Mesenchymal stem cell (in vitro differentiated cells and primary cell): ENCODE measurements at regions not wholly inside any gene's neighbourhood (a gene's known extent, or its start where the extent isn't known, plus 50 kb on each side); places are given as distances from the start of the nearest gene placed in this dataset.

Source experiments
- DNase-seq: peaks from one replicate; pipeline ENCODE4 v3.0.0-alpha.2; 2013
- H2AFZ ChIP-seq: one replicate; pipeline ENCODE4 v1.6.1; 2013; ENCODE audit warnings: low read depth, mild to moderate bottlenecking, control low read depth, inconsistent platforms, low read length, moderate library complexity
- H2AK5ac ChIP-seq: 2 replicates; pipeline ENCODE4 v1.6.1; 2013; ENCODE audit warnings: low read length, moderate library complexity, mild to moderate bottlenecking, inconsistent platforms; ENCODE audit not compliant: severe bottlenecking
- H2BK120ac ChIP-seq: one replicate; pipeline ENCODE4 v1.6.1; 2013; ENCODE audit warnings: low read depth, mild to moderate bottlenecking, inconsistent platforms, low read length, moderate library complexity
- H2BK12ac ChIP-seq, 2 experiments: one replicate each; pipeline ENCODE4 v1.6.1; 2013; ENCODE audit warnings: inconsistent platforms in 2 of 2, low read length in 2 of 2, mild to moderate bottlenecking in 2 of 2, moderate library complexity in 2 of 2, control low read depth in 1 of 2
- H2BK15ac ChIP-seq: one replicate; pipeline ENCODE4 v1.6.1; 2013; ENCODE audit warnings: mild to moderate bottlenecking, low read depth, inconsistent platforms; ENCODE audit not compliant: poor library complexity, severe bottlenecking
- H2BK5ac ChIP-seq: 2 replicates; pipeline ENCODE4 v1.6.1; 2013; ENCODE audit warnings: low read depth, mild to moderate bottlenecking, low read length, control low read depth, inconsistent platforms; ENCODE audit not compliant: poor library complexity, severe bottlenecking
- H3K14ac ChIP-seq, 2 experiments: one replicate each; pipeline ENCODE4 v1.6.1; 2013; ENCODE audit warnings: inconsistent platforms in 2 of 2, low read length in 2 of 2, control low read depth in 1 of 2, mild to moderate bottlenecking in 1 of 2, moderate library complexity in 1 of 2
- H3K18ac ChIP-seq, 2 experiments: one replicate each; pipeline ENCODE4 v1.6.1; 2013; ENCODE audit warnings: inconsistent platforms in 2 of 2, low read length in 2 of 2, control low read depth in 1 of 2, low read depth in 1 of 2, mild to moderate bottlenecking in 1 of 2
- H3K23ac ChIP-seq, 2 experiments: one replicate each; pipeline ENCODE4 v1.6.1; 2013; ENCODE audit warnings: inconsistent platforms in 2 of 2, low read length in 2 of 2, mild to moderate bottlenecking in 2 of 2, moderate library complexity in 2 of 2, control low read depth in 1 of 2
- H3K27ac ChIP-seq: 2 replicates; pipeline ENCODE4 v1.5.1; 2013; ENCODE audit warnings: mild to moderate bottlenecking, moderate library complexity, low read length, control low read depth, inconsistent platforms; ENCODE audit not compliant: poor library complexity, severe bottlenecking
- H3K27me3 ChIP-seq, 2 experiments: 2 replicates each; pipeline versions ENCODE4 v1.6.1 to v1.7.0; 2013; ENCODE audit warnings: low read length in 2 of 2, mild to moderate bottlenecking in 2 of 2, moderate library complexity in 2 of 2, control low read depth in 1 of 2, inconsistent platforms in 1 of 2; ENCODE audit not compliant: control insufficient read depth in 1 of 2, insufficient read depth in 1 of 2
- H3K36me3 ChIP-seq, 2 experiments: 2 replicates each; pipeline versions ENCODE4 v1.6.1 to v1.7.0; 2013; ENCODE audit warnings: low read length in 2 of 2, control low read depth in 1 of 2, inconsistent platforms in 1 of 2, low read depth in 1 of 2, mild to moderate bottlenecking in 1 of 2; ENCODE audit not compliant: insufficient read depth in 2 of 2, control insufficient read depth in 1 of 2
- H3K4ac ChIP-seq, 2 experiments: one replicate each; pipeline ENCODE4 v1.6.1; 2013; ENCODE audit warnings: inconsistent platforms in 2 of 2, low read length in 2 of 2, mild to moderate bottlenecking in 2 of 2, moderate library complexity in 2 of 2, control low read depth in 1 of 2, low read depth in 1 of 2
- H3K4me1 ChIP-seq: 2 replicates; pipeline ENCODE4 v1.6.1; 2013; ENCODE audit warnings: low read depth, low read length, control low read depth; ENCODE audit not compliant: control insufficient read depth, insufficient read depth
- H3K4me2 ChIP-seq: 2 replicates; pipeline ENCODE4 v1.6.1; 2013; ENCODE audit warnings: low read length, mild to moderate bottlenecking, inconsistent platforms; ENCODE audit not compliant: poor library complexity, severe bottlenecking
- H3K4me3 ChIP-seq, 2 experiments: 2 replicates each; pipeline versions ENCODE4 v1.5.1 to v1.7.0; 2013; ENCODE audit warnings: low read length in 2 of 2, mild to moderate bottlenecking in 2 of 2, control low read depth in 1 of 2, low read depth in 1 of 2; ENCODE audit not compliant: insufficient read depth in 1 of 2
- H3K79me1 ChIP-seq: replicated peaks from 2 replicates; pipeline ENCODE4 v1.6.1; 2013; ENCODE audit warnings: mild to moderate bottlenecking, control low read depth, low read length, inconsistent platforms; ENCODE audit not compliant: poor library complexity, severe bottlenecking
- H3K9ac ChIP-seq: 2 replicates; pipeline ENCODE4 v1.7.0; 2013; ENCODE audit warnings: mild to moderate bottlenecking, low read length, moderate library complexity
- H3K9me3 ChIP-seq: 2 replicates; pipeline ENCODE4 v1.7.0; 2013; ENCODE audit warnings: mild to moderate bottlenecking, low read length; ENCODE audit not compliant: control insufficient read depth
- H4K8ac ChIP-seq: one replicate; pipeline ENCODE4 v1.6.1; 2013; ENCODE audit warnings: inconsistent platforms, mild to moderate bottlenecking, low read length, moderate library complexity
- H4K91ac ChIP-seq: one replicate; pipeline ENCODE4 v1.6.1; 2013; ENCODE audit warnings: mild to moderate bottlenecking, low read length, inconsistent platforms
- WGBS: methylation state at CpG from one replicate; pipeline ENCODE4 v1.1.7; 2013; ENCODE audit warnings: mixed read lengths; 5-methylcytosine and 5-hydroxymethylcytosine counted together

- 2% methylated on average over 55 of the region's 92 CpGs for WGBS
- Histone ChIP-seq H3K9ac (peak overlapping the region; percentile 63), H3K27me3 (no peaks in the 10 kb centered on the region), H2BK120ac (peak overlapping the region; percentile 92), H3K9me3 (no peaks in the 10 kb centered on the region), H3K27ac (no peak overlapping the region), H4K91ac (peak overlapping the region; percentile 89), H3K36me3 (no peaks in the 10 kb centered on the region), H3K4me3 (peak overlapping the region; percentile 89 to 95), H4K8ac (peak overlapping the region; percentile 85), H3K4me1 (peaks cover 5% of the 10 kb centered on the region), H3K4me2 (peak overlapping the region; percentile 97), H3K14ac (peak overlapping the region in 1 of 2 experiments; percentile 98), H3K4ac (peak overlapping the region; percentile 70 to 95), H2BK15ac (peak overlapping the region; percentile 90), H3K23ac (peak overlapping the region in 1 of 2 experiments; percentile 89), H2AK5ac (no peak overlapping the region), H3K79me1 (peaks cover 7% of the 10 kb centered on the region), H2BK12ac (peak overlapping the region in 1 of 2 experiments; percentile 72), H2AFZ (peak overlapping the region; percentile 95), H3K18ac (peak overlapping the region; percentile 95 to 100), H2BK5ac (no peak overlapping the region)
- peak; percentile 75 for DNase-seq
Measured at GRCh38 chr6:138692978-138693909, 80.3 kb upstream of the CCDC28A start.

- no peaks in the 10 kb centered on the region for H3K27me3 ChIP-seq
- no peak overlapping the region for H2BK5ac ChIP-seq
- 67% methylated on average over 3 of the region's 4 CpGs for WGBS
- no peak overlapping the region for H3K23ac ChIP-seq
- no peak for DNase-seq
- H3K79me1 ChIP-seq, result no peaks in the 10 kb centered on the region
- peaks cover 5% of the 10 kb centered on the region for H3K4me1 ChIP-seq
- H4K91ac ChIP-seq, result no peak overlapping the region
- H2BK120ac ChIP-seq, result no peak overlapping the region
- no peak overlapping the region for H3K14ac ChIP-seq
- no peak overlapping the region for H3K4me3 ChIP-seq
- no peak overlapping the region for H2AK5ac ChIP-seq
- no peak overlapping the region for H2BK15ac ChIP-seq
- no peaks in the 10 kb centered on the region for H3K9me3 ChIP-seq
- H3K9ac ChIP-seq, result no peak overlapping the region
- H4K8ac ChIP-seq, result no peak overlapping the region
- H3K36me3 ChIP-seq, result no peaks in the 10 kb centered on the region
- H3K4me2 ChIP-seq, result no peak overlapping the region
- H3K4ac ChIP-seq, result no peak overlapping the region
- no peak overlapping the region for H2AFZ ChIP-seq
- no peak overlapping the region for H3K27ac ChIP-seq
- H2BK12ac ChIP-seq, result no peak overlapping the region
- H3K18ac ChIP-seq, result no peak overlapping the region
Measured at GRCh38 chr6:138695193-138695592, 78.4 kb upstream of the CCDC28A start.

DNA sequence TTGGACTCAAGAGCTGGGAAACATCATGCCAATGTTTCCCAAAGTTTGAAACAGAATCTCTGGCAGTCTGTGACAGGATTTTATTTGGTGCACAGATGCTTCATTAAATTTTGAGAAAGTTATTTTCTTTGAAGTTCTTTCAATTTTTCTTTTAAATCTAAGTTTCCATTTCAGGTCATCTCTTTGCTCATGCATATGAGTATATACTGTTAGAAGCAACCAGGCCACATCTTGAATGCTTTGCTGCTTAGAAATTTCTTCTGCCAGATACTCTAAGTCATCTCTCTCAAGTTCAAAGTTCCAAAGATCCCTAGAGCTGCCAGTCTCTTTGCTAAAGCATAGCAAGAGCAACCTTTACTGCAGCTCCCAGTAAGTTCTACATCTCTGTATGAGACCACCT is 59.1 kb upstream of the CCDC28A start:
- no peak overlapping the region for H3K27ac ChIP-seq
- H2AK5ac ChIP-seq, result no peak overlapping the region
- no peaks in the 10 kb centered on the region for H3K27me3 ChIP-seq
- no peak overlapping the region for H4K8ac ChIP-seq
- H3K4me3 ChIP-seq, result no peak overlapping the region
- no peak overlapping the region for H2AFZ ChIP-seq
- H3K23ac ChIP-seq, result no peak overlapping the region
- no peak overlapping the region for H3K4ac ChIP-seq
- no peak overlapping the region for H2BK12ac ChIP-seq
- no peak overlapping the region for H3K14ac ChIP-seq
- no peak overlapping the region for H2BK120ac ChIP-seq
- H2BK5ac ChIP-seq, result no peak overlapping the region
- no peak overlapping the region for H2BK15ac ChIP-seq
- no peak overlapping the region for H3K18ac ChIP-seq
- no peak for DNase-seq
- H3K4me1 ChIP-seq, result no peaks in the 10 kb centered on the region
- H3K79me1 ChIP-seq, result no peaks in the 10 kb centered on the region
- H3K4me2 ChIP-seq, result no peak overlapping the region
- H4K91ac ChIP-seq, result no peak overlapping the region
- H3K9me3 ChIP-seq, result peaks cover 7% of the 10 kb centered on the region
- no peaks in the 10 kb centered on the region for H3K36me3 ChIP-seq
- no peak overlapping the region for H3K9ac ChIP-seq

- Histone ChIP-seq H4K91ac (no peak overlapping the region), H3K14ac (no peak overlapping the region), H3K23ac (no peak overlapping the region), H4K8ac (no peak overlapping the region), H3K4me2 (no peak overlapping the region), H3K9ac (no peak overlapping the region), H3K18ac (no peak overlapping the region), H2BK15ac (no peak overlapping the region), H2AFZ (no peak overlapping the region), H3K27me3 (no peaks in the 10 kb centered on the region), H2AK5ac (no peak overlapping the region), H3K9me3 (peaks cover 7% of the 10 kb centered on the region), H3K4me1 (no peaks in the 10 kb centered on the region), H3K79me1 (no peaks in the 10 kb centered on the region), H3K27ac (no peak overlapping the region), H3K4ac (no peak overlapping the region), H3K36me3 (no peaks in the 10 kb centered on the region), H2BK12ac (no peak overlapping the region), H2BK5ac (no peak overlapping the region), H3K4me3 (no peak overlapping the region), H2BK120ac (no peak overlapping the region)
- WGBS, result no CpG with 5 or more reads among the region's 1 CpG
- no peak for DNase-seq
Measured at GRCh38 chr6:138716013-138716412, 57.6 kb upstream of the CCDC28A start.
